HG02885 (cell line): ENCODE measurements at regions not wholly inside any gene's neighbourhood (a gene's known extent, or its start where the extent isn't known, plus 50 kb on each side); places are given as distances from the start of the nearest gene placed in this dataset.

Experiments used
- ATAC-seq: cut with Tn5 transposase; IDR thresholded peaks from one replicate; pipeline ENCODE4 v1.9.1; 2021; ENCODE audit warnings: mild to moderate bottlenecking; ENCODE audit not compliant: unreplicated experiment, poor library complexity

DNA sequence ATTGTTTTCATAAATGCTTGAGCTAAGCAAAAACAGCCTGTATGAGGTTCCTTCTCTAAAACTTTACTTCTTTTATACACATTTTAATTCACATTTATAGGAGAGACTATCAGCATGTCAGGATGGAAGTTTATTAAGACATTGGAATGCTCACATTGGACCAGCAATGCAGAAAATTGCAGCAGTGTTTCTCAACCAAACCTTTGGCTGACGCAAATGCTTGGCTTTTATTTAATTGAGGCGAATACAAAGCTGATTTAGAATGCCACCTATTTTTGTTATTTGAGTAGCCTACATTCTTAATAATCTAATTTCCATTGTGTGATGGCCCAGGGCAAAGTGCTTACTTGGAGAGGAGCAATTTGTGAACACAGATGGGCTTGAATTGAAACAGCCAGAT lies 283.2 kb downstream of the ARL4A start:
- no peak for ATAC-seq

DNA sequence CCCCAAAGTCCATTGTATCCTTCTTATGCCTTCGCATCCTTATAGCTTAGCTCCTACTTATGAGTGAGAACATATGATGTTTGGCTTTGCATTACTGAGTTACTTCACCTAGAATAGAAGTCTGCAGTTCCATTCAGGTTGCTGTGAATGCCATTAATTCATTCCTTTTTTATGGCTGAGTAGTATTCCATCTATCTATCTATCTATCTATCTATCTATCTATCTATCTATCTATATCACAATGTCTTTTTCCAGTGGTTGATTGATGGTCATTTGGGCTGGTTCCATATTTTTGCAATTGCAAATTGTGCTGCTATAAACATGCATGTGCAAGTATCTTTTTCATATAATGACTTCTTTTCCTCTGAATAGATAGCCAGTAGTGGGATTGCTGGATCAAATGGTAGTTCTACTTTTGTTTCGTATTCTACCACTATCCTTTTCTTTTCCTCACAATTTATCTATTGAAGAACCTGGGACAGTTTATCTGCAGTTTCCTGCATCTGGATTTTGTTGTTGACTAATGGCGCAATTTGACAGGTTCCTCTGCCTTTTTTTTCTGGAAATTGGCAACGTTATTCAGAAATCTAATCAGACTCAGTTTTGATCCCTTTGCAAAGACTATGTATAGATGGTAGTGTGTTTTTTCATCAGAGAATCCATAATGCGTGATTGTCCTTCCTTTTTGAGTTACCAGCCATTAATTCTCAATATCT lies 287.2 kb downstream of the ARL4A start:
- no peak for ATAC-seq

DNA sequence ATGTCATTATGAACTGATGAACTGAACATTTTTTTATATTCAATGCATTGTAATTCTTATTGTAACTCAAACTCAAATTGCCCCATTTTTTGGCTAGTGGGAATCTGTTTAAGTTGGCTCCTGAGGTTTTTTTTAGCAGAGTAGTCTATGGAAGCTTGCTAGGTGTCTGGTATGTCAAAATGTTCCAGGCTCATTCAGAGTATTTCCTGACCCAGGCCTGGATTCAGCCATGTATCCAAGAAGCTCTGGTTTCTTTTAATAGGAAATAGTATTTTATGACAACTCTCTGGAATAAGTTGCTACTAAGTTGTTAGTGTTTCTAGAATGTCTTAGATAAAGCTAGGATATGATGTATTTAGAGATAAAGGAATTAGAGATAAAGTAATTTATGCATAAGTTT lies 288.0 kb downstream of the ARL4A start:
- no peak for ATAC-seq

DNA sequence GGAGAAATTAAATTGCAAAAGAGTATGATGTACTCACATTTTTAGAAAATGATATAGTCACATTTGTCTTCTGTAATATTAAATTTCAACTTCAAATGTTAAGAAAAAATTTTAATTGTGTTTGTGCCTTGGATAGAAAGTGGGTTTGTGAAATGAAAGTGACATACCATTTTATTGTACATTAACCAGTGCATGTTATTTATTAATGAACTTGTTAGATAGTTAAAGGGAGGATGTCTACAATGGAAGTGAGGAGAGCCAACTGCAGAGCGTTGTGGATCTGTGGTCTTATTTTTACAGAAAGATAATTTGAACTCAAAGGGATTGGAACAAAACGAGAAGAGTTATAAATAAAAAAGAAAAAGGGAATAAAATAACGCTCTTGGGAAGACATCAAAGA lies 291.7 kb downstream of the ARL4A start:
- no peak for ATAC-seq

DNA sequence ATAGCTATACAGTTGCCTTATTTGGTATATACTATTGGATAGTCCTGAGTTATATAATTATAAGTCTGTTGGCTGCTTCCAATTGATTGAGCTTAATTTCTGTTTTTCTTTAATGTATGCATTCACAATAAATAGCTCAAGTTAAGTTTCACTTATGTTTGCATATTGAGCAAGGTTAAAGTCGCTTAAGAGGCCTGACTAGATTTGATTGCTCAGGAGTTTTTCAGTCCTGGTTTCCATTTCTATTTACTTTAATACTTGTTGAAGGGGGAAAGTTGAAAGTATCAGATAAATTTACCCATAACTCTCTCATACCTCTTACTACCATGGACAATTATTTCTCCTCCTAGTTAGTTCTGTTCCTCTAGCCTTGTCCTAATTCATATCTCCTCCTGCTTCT lies 294.7 kb downstream of the ARL4A start:
- no peak for ATAC-seq

DNA sequence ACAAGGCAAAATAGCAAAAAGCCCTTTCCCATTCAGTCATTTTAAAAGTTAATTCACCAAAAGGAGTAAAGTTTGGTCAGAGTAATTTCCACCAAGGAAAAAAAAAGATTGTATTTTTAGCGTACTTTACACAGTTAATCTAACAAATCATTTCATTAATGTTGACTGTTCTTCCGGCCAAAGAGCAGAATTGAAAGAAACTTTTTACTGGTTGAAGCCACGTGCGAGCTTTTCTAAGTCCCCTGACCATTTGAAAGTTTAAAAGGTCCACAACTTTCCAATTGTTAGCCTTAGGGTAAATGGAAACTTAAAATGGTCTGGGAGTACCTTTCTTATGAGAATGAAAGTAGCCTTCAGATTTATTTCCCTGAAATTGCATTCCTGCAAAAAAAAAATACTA lies 296.7 kb downstream of the ARL4A start:
- ATAC-seq = no peak

DNA sequence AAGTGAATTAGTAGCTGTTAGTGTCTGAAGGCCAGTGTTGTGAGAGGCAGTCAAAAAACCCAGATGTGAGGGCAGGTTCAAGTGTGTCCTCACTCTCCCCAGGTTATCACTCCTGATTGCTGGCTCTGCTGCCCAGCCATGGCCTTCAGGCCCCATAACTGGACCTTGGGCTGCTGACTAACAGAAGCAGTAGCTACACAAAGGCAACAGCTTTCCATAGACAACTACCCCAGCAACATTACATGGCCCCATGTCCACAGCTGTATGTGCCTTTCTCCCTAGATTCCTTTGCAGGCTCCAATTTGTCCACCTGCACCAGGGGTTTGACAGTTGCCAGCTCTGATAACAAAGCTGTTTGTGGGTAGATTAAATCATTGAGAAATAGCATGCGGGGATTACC lies 297.8 kb downstream of the ARL4A start:
- no peak for ATAC-seq

DNA sequence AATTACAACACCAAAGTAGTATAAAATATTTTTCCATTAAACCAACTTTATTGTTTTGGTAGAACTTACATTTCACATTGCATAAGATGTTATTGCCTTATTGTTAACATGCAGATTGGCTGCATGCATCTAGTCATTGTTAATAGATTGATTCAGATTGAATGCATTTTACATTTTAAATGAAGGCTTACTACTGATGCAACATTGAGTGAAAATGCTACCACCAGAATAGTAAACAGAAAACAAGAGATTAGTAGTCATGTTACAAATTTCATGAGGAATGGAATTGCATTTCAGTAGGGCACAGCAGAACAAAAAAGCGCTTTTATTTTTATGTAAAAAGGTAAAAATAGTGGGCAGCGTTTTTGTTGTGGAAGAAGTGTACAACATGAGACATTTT lies 298.3 kb downstream of the ARL4A start:
- ATAC-seq = no peak

DNA sequence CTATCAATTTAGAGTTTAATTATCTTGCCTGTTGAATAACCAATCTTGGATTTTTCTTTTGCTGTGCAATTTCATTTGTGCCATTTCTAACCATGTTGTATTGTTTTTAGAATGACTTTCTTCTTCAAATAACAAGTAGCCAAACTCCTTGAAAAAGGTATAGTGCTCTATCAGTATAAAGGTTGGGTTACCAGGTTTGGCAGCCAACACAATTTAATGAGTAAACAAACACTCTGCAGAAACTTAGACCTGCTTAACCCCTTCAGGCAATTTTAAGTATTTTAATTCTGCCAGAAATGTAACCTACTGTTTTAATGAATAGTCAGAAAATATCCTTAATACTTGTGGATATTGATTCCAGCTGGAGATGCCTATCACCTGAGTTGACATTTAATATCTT lies 299.8 kb downstream of the ARL4A start:
- ATAC-seq = no peak

DNA sequence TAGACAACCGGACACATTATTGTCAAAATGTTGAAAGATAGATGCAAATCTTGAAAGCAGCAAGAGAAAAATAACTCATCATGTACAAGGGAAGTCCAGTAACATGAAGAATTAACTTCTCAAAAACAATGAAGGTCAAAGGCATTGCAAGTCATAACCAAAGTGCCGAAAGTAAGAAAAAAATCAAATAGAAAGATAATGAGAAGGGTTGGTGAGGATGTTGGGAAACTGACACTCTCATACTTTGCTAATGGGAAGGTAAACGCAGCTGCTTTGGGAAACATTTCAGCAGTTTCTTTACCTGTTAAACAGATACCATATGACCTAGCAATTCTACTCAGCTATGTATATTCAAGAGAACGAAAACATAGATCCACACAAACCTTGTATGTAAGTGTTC lies 303.0 kb downstream of the ARL4A start:
- ATAC-seq = no peak

DNA sequence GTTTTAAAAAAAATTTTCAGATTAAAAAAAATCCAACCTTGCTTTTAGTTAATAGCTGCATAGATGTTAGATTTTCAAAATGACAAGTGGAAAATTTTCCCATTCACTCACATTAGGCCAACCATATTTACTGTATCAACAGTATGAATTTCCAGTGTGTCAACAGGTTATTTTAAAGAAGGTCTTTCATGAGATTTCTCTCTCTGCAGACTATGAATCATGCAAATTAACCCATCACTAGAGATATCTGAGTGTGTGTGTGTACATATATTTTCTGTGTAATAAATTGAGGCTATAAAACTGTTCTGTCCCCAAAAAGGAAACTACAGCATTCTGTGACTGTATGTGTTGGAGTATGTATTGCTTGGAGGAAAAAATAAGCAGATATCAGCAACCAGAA lies 305.6 kb downstream of the ARL4A start:
- ATAC-seq = no peak

DNA sequence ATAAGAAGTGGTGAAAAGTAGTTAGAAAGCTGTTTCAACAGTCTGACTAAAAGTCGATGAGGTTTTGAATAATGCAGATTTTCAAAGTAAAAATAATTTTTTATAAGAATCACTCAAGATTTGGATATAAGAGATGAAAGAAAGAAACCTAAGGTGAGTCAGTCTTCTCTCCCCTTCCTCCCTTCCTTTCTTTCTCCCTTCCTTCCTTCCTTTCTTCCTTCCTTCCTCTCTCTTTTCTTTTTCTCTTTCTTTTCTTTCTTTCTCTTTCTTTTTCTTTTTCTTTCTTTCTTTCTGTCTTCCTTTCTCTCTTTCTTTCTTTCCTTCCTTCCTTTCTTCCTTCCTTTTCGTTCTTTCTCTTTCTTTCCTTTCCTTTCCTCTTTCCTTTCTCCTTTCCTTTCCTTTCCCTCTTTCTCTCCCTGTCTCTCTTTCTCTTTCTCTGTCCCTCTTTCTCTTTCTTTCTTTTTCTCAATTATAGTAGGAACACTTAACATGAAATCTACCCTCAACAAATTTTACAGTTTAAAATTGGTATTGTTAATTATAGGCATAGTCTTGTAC lies 308.6 kb downstream of the ARL4A start:
- no peak for ATAC-seq

DNA sequence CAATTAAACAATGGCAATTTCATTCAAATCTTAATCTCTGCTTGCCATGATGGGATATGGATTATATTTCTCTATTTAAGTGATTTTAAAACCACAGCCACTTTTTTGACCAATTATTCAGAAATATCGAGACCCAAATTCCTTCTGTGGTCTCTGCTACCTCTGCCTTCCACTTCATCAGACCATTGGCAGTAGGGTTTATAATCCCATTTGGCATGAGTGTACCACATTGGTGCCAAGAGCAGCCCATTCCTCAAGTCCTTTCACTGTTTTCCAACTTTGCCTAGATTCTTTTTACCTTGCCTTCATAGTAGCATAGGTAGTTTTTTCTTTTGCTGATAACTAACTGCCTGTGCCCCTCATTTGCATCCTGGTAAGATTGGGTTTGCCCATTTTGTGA lies 319.9 kb downstream of the ARL4A start:
- ATAC-seq = no peak

DNA sequence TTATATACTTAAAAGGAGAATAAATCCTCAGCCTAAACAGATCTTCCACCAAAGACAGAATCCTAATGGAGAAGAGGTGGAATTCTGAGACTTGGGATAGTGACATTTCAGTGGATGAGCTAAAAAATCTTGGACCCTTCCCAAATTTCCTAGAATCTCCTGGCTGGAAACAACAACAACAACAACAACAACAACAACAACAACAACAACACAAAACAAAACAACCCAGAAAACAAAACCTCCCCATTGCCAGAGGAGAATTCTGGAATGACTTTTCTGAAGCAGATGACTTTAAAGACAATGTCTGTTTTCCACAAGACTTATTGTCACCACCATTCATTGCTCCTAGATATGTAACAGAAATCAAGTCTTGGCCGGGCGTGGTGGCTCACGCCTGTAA lies 322.1 kb downstream of the ARL4A start:
- no peak for ATAC-seq

DNA sequence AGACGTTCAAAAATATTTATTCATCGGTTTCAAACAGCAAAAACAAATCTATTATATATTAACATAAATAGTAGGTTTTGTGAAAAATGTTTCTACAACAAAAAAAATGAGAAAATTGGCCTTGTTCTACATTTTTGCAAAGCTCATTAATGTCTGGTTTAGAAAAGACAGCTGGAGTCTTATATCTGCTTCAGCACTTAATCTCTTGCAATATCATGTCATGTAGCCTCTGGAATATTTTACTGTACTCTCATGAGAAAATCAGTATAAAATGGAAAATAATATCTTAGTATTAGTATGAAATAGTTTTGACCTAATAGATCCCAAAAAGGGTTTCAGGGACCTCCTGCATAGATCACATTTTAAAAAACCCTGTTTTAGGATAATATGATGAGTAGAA lies 326.6 kb downstream of the ARL4A start:
- no peak for ATAC-seq

DNA sequence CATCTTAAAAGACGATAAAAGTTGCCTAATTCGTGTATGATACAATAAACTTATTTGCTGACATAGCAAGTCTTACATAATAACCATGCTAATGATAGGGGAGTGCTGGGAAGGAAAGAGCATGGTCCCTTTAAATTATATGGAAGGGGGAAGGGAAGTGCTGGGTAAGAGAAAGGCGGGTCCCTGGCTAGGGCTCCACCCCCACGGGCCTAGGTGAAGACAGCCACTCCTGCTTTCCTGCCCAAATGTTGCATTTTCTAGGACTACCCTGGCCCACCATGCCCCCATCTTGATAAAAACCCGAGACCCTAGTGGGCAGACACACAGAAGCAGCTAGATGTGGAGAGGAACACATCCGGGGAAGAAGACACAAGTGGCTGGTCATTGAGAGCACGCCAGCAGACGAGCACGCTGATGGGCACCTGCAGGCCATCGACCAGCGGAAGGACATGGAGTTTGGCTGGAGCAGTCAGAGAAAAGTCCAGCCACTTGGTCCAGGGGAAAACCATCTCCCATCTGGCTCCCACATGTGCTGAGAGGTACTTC lies 328.7 kb downstream of the ARL4A start:
- no peak for ATAC-seq

DNA sequence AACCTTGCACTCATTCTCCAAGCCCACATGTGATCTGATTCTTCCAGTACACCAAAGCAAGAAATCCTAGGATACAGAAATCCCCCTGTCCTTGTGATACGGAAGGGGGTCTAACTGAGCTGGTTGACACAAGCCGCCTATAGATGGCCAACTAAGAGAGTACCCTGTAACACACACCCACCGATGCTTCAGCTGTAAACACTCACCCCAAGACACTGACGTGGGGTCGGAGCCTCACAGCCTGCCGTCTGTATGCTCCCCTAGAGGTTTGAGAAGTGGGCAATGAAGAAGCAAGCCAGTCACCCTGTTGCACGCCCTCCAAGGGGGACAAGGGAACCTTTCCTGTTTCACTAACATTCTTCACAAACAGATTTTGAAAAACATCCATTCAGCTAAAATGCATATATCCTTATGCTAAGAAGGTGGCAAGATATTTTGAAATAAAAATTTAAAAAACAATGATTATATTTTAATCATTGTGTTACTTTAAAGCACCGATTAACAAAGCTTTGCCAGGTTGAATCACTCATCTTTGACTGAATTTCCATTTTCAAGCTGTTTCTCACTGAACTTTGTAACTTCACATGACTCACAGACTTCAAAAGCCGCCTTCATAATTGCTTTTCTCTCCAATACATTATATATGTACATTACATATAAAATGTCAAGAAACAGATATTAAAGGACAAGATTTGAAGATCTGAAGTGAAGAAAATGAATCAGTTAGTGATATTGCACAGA lies 329.3 kb downstream of the ARL4A start:
- no peak for ATAC-seq

DNA sequence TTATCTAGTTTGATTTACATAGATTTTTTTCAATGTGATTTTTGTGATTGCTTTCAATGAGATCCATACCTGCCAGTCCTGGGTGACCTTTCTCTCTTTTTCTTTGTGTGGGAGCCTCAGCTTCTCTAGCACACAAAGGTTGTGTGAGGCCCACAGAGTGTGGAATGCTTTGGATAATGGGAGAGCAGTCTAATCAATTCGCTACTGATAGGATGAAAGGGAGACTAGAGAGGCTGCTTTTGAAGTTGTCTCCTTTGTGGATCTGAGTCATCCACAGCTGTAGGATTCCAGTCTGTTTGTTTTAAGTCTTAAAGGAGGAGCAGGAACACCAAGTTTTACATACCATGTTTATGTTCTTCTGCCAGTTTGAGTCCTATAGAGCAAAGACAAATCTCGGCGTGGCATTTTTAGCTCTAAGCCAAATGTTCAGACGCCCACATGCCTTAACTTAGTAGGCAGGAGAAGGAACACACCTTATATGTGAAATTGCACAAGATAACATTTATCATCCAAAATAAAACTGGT lies 330.0 kb downstream of the ARL4A start:
- ATAC-seq = no peak

DNA sequence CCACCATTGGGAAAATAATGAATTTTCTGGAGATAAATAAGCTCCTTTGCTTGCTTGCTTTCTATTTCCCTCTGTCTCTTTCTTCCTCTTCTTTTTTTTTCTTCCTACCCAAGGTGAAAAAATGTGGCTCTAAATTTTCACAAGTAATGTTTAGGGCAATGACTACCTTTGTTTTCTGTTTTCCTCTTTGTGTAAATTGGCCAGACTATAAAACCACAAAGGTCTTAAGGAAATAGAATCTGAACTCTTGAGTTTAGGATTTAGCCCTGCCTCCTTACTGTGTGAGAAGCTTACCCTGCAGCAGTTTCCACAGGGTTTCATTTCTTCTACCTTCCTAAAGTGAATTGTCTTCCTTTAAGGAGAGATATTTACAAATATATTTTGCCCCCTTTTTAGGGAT lies 330.4 kb downstream of the ARL4A start:
- no peak for ATAC-seq

DNA sequence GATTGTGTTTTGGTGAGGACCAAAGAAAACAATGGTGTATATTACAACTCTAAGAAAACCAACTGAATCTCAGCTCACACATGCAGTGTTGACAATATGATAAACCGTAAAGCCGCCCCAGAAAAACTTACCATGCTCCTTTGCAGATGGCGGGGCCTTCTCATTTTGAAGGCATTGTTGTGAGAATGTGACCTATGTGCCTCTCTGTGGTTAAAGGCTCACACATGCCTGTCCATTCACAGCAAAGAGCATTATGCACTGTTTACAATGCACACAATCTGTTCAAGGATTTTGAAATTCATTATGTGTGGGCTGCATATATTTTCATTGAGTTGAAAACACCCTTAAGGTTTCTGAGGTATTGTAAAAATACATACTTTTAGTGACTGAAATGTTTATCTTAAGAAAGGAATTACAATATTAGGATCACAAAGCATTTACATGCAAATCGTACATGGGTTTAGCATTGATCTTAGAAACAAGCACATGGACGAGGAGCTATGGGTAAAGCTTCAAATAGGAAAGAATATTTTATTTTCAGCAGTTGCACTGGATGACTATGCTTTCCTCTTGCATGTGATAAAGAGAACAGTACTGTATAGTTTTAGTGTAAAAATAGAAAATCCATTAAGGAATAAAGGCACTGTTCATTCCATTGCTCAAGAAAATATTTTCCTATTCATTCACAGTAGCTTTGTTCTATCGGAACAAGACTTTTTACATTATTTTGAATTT lies 334.3 kb downstream of the ARL4A start:
- ATAC-seq = no peak
